ENCODE measurements at regions not wholly inside any gene's neighbourhood (a gene's known extent, or its start where the extent isn't known, plus 50 kb on each side); places are given as distances from the start of the nearest gene placed in this dataset.

GRCh38 chr1:10940838-10941237 is 71.6 kb upstream of the TARDBP start (continued):
- TF ChIP-seq FOXA1 (IDR thresholded peaks at IDR 0.05): no peak

DNA sequence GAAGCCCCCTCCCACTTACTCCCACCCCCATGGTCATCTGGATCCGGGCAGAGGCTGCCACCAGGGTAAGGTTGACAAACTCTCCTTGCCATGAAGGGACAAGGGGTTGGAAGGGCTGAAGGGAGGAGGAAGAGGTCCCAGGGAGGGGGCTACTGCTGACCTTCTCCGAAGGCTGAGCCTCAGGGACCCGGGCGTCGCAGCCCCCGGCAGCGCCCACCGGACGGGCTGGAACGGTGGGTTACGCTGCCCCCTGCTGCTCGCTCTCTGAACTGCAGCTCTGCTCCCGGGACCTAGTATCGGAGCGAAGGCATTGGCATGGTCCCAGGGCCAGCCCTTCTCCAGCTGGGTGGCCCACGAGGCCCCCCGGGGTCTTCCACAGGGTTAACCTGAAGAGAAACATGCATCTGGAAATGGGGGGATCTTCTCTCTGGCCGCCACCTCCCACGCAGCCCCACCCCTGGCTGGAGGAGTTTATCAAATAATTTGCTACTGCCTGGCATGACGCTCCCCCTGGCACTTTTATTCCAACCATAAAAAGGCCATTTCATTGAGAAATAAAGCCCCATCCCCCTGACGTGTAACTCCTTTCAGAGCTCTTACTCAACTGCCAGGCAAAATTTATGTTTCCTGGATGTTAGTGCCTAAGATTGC is 70.4 kb upstream of the TARDBP start:
- no peak overlapping the region for H3K4me3 ChIP-seq (ENCODE audit: low read depth in 1 of 3, low read length in 3 of 3)
- no peaks in the 10 kb centered on the region for H3K9me3 ChIP-seq (ENCODE audit: control insufficient read depth in 4 of 4, low read length in 3 of 4)
- TF ChIP-seq EGR1 (IDR thresholded peaks at IDR 0.05; ENCODE audit: low read depth in 2 of 2) (no peak), TAF1 (conservative IDR thresholded peaks at IDR 0.05) (no peak), RAD21 (IDR thresholded peaks at IDR 0.05) (peak; percentile 50 to 71), RXRA (IDR thresholded peaks at IDR 0.05) (no peak), FOXA1 (IDR thresholded peaks at IDR 0.05) (no peak), MAX (IDR thresholded peaks at IDR 0.05) (no peak)
- TF ChIP-seq, protein P1, sequence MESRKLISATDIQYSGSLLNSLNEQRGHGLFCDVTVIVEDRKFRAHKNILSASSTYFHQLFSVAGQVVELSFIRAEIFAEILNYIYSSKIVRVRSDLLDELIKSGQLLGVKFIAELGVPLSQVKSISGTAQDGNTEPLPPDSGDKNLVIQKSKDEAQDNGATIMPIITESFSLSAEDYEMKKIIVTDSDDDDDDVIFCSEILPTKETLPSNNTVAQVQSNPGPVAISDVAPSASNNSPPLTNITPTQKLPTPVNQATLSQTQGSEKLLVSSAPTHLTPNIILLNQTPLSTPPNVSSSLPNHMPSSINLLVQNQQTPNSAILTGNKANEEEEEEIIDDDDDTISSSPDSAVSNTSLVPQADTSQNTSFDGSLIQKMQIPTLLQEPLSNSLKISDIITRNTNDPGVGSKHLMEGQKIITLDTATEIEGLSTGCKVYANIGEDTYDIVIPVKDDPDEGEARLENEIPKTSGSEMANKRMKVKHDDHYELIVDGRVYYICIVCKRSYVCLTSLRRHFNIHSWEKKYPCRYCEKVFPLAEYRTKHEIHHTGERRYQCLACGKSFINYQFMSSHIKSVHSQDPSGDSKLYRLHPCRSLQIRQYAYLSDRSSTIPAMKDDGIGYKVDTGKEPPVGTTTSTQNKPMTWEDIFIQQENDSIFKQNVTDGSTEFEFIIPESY (IDR thresholded peaks at IDR 0.05): no peak
- TF ChIP-seq, protein P2, sequence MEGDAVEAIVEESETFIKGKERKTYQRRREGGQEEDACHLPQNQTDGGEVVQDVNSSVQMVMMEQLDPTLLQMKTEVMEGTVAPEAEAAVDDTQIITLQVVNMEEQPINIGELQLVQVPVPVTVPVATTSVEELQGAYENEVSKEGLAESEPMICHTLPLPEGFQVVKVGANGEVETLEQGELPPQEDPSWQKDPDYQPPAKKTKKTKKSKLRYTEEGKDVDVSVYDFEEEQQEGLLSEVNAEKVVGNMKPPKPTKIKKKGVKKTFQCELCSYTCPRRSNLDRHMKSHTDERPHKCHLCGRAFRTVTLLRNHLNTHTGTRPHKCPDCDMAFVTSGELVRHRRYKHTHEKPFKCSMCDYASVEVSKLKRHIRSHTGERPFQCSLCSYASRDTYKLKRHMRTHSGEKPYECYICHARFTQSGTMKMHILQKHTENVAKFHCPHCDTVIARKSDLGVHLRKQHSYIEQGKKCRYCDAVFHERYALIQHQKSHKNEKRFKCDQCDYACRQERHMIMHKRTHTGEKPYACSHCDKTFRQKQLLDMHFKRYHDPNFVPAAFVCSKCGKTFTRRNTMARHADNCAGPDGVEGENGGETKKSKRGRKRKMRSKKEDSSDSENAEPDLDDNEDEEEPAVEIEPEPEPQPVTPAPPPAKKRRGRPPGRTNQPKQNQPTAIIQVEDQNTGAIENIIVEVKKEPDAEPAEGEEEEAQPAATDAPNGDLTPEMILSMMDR (IDR thresholded peaks at IDR 0.05; ENCODE audit: low read depth, low read length, missing input control): peak; percentile 74
- peak; percentile 75 for DNase-seq (ENCODE audit: low spot score)
- H3K4me1 ChIP-seq (ENCODE audit: control insufficient read depth in 4 of 4, insufficient read depth in 4 of 4, low read length in 3 of 4): peaks cover 0 to 14% (median 9%) of the 10 kb centered on the region in 4 donors
- H3K9ac ChIP-seq (ENCODE audit: low read depth in 1 of 2, low read length in 2 of 2): no peak overlapping the region
- H3K27me3 ChIP-seq (ENCODE audit: control insufficient read depth in 4 of 4, insufficient read depth in 4 of 4, low read length in 3 of 4): no peaks in the 10 kb centered on the region
- H3K27ac ChIP-seq (ENCODE audit: low read depth in 1 of 2, low read length in 2 of 2): no peak overlapping the region
- no peaks in the 10 kb centered on the region for H3K36me3 ChIP-seq (ENCODE audit: control insufficient read depth in 4 of 4, insufficient read depth in 3 of 4, low read depth in 1 of 4, low read length in 3 of 4)
- 8% methylated on average over 21 of the region's 21 CpGs for WGBS

- TF ChIP-seq RAD21 (IDR thresholded peaks at IDR 0.05) (no peak), NR2F2 (IDR thresholded peaks at IDR 0.05) (no peak), JUND (IDR thresholded peaks at IDR 0.05) (no peak), FOXA2 (IDR thresholded peaks at IDR 0.05) (no peak), SP1 (IDR thresholded peaks at IDR 0.05) (no peak), MAX (IDR thresholded peaks at IDR 0.05) (no peak)
- TF ChIP-seq, protein P3, sequence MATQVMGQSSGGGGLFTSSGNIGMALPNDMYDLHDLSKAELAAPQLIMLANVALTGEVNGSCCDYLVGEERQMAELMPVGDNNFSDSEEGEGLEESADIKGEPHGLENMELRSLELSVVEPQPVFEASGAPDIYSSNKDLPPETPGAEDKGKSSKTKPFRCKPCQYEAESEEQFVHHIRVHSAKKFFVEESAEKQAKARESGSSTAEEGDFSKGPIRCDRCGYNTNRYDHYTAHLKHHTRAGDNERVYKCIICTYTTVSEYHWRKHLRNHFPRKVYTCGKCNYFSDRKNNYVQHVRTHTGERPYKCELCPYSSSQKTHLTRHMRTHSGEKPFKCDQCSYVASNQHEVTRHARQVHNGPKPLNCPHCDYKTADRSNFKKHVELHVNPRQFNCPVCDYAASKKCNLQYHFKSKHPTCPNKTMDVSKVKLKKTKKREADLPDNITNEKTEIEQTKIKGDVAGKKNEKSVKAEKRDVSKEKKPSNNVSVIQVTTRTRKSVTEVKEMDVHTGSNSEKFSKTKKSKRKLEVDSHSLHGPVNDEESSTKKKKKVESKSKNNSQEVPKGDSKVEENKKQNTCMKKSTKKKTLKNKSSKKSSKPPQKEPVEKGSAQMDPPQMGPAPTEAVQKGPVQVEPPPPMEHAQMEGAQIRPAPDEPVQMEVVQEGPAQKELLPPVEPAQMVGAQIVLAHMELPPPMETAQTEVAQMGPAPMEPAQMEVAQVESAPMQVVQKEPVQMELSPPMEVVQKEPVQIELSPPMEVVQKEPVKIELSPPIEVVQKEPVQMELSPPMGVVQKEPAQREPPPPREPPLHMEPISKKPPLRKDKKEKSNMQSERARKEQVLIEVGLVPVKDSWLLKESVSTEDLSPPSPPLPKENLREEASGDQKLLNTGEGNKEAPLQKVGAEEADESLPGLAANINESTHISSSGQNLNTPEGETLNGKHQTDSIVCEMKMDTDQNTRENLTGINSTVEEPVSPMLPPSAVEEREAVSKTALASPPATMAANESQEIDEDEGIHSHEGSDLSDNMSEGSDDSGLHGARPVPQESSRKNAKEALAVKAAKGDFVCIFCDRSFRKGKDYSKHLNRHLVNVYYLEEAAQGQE (IDR thresholded peaks at IDR 0.05): no peak
- Histone ChIP-seq H3K27me3 (ENCODE audit: control insufficient read depth in 4 of 4, insufficient read depth in 4 of 4, low read length in 3 of 4) (no peaks in the 10 kb centered on the region), H3K9me3 (ENCODE audit: control insufficient read depth in 4 of 4, low read length in 3 of 4) (no peaks in the 10 kb centered on the region), H3K4me1 (ENCODE audit: control insufficient read depth in 4 of 4, insufficient read depth in 4 of 4, low read length in 3 of 4) (peaks cover 0 to 14% (median 9%) of the 10 kb centered on the region in 4 donors), H3K9ac (ENCODE audit: low read depth in 1 of 2, low read length in 2 of 2) (no peak overlapping the region), H3K27ac (ENCODE audit: low read depth in 1 of 2, low read length in 2 of 2) (no peak overlapping the region), H3K36me3 (ENCODE audit: control insufficient read depth in 4 of 4, insufficient read depth in 3 of 4, low read depth in 1 of 4, low read length in 3 of 4) (no peaks in the 10 kb centered on the region), H3K4me3 (ENCODE audit: low read depth in 1 of 3, low read length in 3 of 3) (no peak overlapping the region)
- WGBS: 87% methylated on average over 6 of the region's 6 CpGs
- no peak for DNase-seq (ENCODE audit: low spot score)
These were observed 69.9 kb upstream of the TARDBP start for GRCh38 chr1:10942542-10942912.
